GM12892 (cell line): ENCODE measurements at regions not wholly inside any gene's neighbourhood (a gene's known extent, or its start where the extent isn't known, plus 50 kb on each side); places are given as distances from the start of the nearest gene placed in this dataset.
A peak's percentile ranks its signal among the peaks of the same experiment; 100 is the strongest.
"Not testable (repeated sequence)": the region's sequence is repeated elsewhere in the genome, so short reads cannot be mapped to it uniquely, and the experiment has no call there.

Experiments used
- DNase-seq: peaks from one replicate; pipeline ENCODE4 v3.0.0; 2011; ENCODE audit not compliant: insufficient read length
- FAIRE-seq: peaks from 2 replicates; lab custom pipeline; 2011; peaks lifted over from hg19 to GRCh38; lab: Jason Lieb, UNC
- POLR2A ChIP-seq: IDR thresholded peaks from 2 replicates; pipeline ENCODE4 v1.6.1; 2011; ENCODE audit warnings: low read depth, low read length, control low read depth
- POLR2AphosphoS5 ChIP-seq: IDR thresholded peaks from 2 replicates; pipeline ENCODE4 v1.6.1; 2011; ENCODE audit warnings: low read depth, low read length, control low read depth
- TAF1 ChIP-seq: IDR thresholded peaks from 2 replicates; pipeline ENCODE4 v1.6.1; 2011; ENCODE audit warnings: low read depth, mild to moderate bottlenecking, control low read depth, low read length, borderline replicate concordance

DNA sequence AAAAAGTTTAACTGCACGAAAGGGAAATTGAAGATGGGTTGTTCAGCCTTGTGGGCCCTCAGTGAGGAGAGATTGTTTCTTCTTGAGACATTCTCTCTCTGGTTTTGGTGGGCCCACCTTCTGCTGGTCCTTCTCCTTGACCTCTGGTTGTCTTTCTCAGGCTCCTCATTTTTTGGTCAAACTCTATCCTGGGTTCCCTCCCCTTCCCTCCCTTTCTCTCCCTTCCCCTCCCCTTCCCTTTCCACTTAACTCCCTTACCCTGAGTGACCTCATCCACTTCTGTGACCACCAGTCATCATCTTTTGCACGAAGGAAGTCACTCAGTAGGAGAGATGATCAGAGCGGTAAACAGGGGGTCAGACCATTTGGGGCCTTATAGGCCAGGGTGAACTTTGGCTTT is 71.5 kb upstream of the RALY start:
- FAIRE-seq (no peak), DNase-seq (no peak)
- TF ChIP-seq TAF1, result no peak
- TF ChIP-seq POLR2A, result no peak

DNA sequence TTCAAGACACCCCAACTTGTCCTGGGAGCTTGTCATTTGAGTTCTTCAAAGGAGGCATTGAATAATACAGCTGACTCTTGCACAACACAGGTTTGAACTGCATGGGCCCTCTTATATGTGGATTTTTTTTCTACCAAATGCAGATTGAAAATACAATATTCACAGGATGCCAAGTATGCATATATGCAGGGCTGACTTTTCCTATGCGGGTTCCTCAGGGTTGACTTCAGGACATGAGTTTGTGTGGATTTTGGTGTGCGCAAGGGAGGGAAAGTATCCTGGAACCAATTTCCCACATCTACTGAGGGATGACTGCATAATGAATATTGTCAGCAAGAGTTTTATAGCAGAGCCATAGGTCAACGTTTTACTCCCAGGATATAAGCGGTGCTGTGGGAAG is 70.0 kb upstream of the RALY start:
- no peak for FAIRE-seq
- TF ChIP-seq TAF1 (no peak), POLR2AphosphoS5 (no peak), POLR2A (no peak)
- no peak for DNase-seq

- no peak for TF ChIP-seq POLR2A
- TF ChIP-seq POLR2AphosphoS5, result no peak
- DNase-seq (no peak), FAIRE-seq (no peak)
Measured at GRCh38 chr20:33925867-33926266, 67.8 kb upstream of the RALY start.

DNA sequence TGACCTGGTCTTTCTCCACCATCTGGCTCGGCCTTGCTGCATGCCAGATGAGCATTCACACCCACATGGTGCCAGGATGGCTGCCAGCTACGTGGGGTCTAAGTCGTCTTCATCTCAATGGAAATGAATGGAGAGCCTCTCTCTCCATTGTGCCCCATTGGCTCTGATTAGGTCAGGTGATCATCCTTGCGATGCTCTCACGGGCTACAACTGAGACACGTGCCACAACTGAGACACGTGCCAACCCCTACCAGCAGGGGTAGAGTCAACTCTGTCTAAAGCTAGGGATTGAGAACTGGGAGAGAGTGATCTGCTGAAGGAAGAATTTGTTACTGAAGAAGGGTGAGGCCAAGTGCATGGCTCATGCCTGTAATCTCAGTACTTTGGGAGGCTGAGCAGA is 67.3 kb upstream of the RALY start:
- no peak for FAIRE-seq

DNA sequence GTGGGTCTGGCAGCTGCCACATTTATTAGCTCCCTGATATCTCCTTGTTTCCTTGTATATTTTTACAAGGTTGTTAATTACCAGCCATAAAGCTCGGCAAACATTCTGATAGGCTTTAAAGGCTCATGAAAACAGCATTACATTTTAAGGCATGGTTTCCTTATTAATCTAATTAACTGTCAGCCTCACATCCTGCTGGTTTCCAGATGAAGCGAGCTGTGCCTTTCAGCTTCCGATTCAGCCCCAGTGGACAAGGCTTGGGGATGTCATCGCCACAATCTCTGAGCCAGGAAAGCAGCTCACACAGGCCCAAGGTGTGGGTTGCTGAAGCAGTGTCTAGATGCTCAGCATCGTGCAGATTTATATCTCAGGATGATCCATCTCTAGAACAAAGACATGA is 66.0 kb upstream of the RALY start:
- no peak for FAIRE-seq
- no peak for DNase-seq
- TF ChIP-seq POLR2AphosphoS5 (no peak), POLR2A (no peak), TAF1 (no peak)

More for the DNA sequence above, 67.3 kb upstream of the RALY start:
- no peak for DNase-seq
- no peak for TF ChIP-seq TAF1
- no peak for TF ChIP-seq POLR2A
- no peak for TF ChIP-seq POLR2AphosphoS5

GRCh38 chr20:33929917-33930316 is 63.8 kb upstream of the RALY start:
- DNase-seq (no peak), FAIRE-seq (no peak)
- no peak for TF ChIP-seq TAF1
- TF ChIP-seq POLR2AphosphoS5, result no peak
- no peak for TF ChIP-seq POLR2A

- TF ChIP-seq POLR2A, result no peak
- TF ChIP-seq TAF1, result no peak
- no peak for TF ChIP-seq POLR2AphosphoS5
- FAIRE-seq (no peak), DNase-seq (peak; percentile 48)
Measured at GRCh38 chr20:33933469-33933909, 60.2 kb upstream of the RALY start.

DNA sequence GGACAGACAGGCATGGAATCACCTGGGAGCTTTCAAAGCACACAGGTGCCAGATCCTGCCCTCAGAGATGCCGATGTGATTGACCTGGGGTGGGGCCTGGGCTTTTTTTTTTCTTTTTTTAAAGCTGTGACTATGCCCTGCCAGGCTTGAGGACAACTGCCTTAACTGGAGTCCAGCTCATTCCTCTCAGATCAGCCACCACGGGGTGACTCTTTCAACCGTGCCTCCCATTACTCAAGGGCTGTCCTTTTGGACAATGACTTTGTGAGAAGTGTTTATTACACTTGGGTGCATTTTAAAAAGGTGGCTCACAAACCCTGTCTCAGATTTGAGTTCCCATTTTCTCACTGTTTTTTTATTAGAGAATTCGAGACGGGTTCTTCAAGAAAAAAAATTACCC is 57.1 kb upstream of the RALY start:
- DNase-seq (no peak), FAIRE-seq (no peak)
- no peak for TF ChIP-seq POLR2A
- no peak for TF ChIP-seq POLR2AphosphoS5
- TF ChIP-seq TAF1, result no peak

GRCh38 chr20:33939031-33939430 is 54.7 kb upstream of the RALY start:
- DNase-seq, FAIRE-seq: not testable (repeated sequence)

DNA sequence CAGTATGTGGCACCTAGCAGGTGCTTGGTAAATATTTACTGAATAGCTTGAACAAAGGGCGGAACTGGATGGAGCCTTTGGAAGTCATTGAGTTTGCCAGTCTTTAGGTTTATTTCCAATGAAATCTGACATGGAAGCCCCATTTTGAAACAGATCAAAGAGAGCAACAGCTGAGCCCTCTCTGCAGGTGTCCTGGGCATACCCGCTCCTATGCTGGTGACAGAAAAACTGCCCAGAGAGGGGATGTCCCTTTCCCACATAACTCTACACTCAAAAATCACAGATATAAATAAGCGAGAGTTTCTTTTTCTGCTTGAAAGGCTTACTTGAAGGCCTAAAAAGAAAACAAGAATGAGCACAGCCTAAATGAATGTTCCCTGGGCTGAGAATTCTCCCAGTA is 53.0 kb upstream of the RALY start:
- no peak for TF ChIP-seq TAF1
- no peak for TF ChIP-seq POLR2AphosphoS5
- TF ChIP-seq POLR2A, result no peak
- FAIRE-seq (no peak), DNase-seq (no peak)
